ENCODE measurements at regions not wholly inside any gene's neighbourhood (a gene's known extent, or its start where the extent isn't known, plus 50 kb on each side); places are given as distances from the start of the nearest gene placed in this dataset.
A peak's percentile ranks its signal among the peaks of the same experiment; 100 is the strongest.

GRCh38 chr1:119308806-119309205, 59.8 kb upstream of the HAO2 start:
- Mint-ChIP-seq H3K9me3 (no peaks in the 10 kb centered on the region), H3K27ac (no peak overlapping the region), H3K4me3 (no peak overlapping the region), H3K4me1 (no peaks in the 10 kb centered on the region), H3K27me3 (peaks cover 31% of the 10 kb centered on the region)
- ATAC-seq, result no peak
- no peak for DNase-seq

GRCh38 chr1:119310301-119310700, 58.3 kb upstream of the HAO2 start:
- Mint-ChIP-seq H3K27me3 (peaks cover 39% of the 10 kb centered on the region), H3K4me1 (no peaks in the 10 kb centered on the region), H3K27ac (no peak overlapping the region), H3K9me3 (no peaks in the 10 kb centered on the region), H3K4me3 (no peak overlapping the region)
- DNase-seq, result no peak
- ATAC-seq, result no peak

- H3K27ac Mint-ChIP-seq, result no peak overlapping the region
- H3K9me3 Mint-ChIP-seq, result no peaks in the 10 kb centered on the region
- H3K27me3 Mint-ChIP-seq, result peaks cover 39% of the 10 kb centered on the region
- ATAC-seq, result no peak
- DNase-seq, result no peak
- no peaks in the 10 kb centered on the region for H3K4me1 Mint-ChIP-seq
- no peak overlapping the region for H3K4me3 Mint-ChIP-seq
These were observed 56.1 kb upstream of the HAO2 start for GRCh38 chr1:119312500-119312899.

GRCh38 chr1:119314001-119314796, 54.4 kb upstream of the HAO2 start:
- Mint-ChIP-seq H3K4me3 (no peak overlapping the region), H3K9me3 (no peaks in the 10 kb centered on the region), H3K27ac (peak overlapping the region in 1 of 2 donors; percentile 2), H3K27me3 (peaks cover 27% of the 10 kb centered on the region), H3K4me1 (no peaks in the 10 kb centered on the region)
- no peak for ATAC-seq
- DNase-seq, result no peak

GRCh38 chr1:119316870-119317416, 51.6 kb upstream of the HAO2 start:
- Mint-ChIP-seq H3K4me1 (no peaks in the 10 kb centered on the region), H3K4me3 (no peak overlapping the region), H3K27ac (no peak overlapping the region), H3K9me3 (no peaks in the 10 kb centered on the region), H3K27me3 (peaks cover 14% of the 10 kb centered on the region)
- ATAC-seq (no peak), DNase-seq (no peak)

GRCh38 chr1:119318466-119319309, 49.9 kb upstream of the HAO2 start:
- H3K27me3 Mint-ChIP-seq, result peaks cover 9% of the 10 kb centered on the region
- no peak overlapping the region for H3K27ac Mint-ChIP-seq
- no peak overlapping the region for H3K4me3 Mint-ChIP-seq
- H3K9me3 Mint-ChIP-seq, result no peaks in the 10 kb centered on the region
- ATAC-seq, result peak; percentile 77
- peaks cover 6% of the 10 kb centered on the region for H3K4me1 Mint-ChIP-seq
- no peak for DNase-seq

Data from stimulated activated naive CD8-positive, alpha-beta T cell treated with anti-CD3 and anti-CD28 coated beads, Interleukin-15, amount 100 ng/mL, for 72 hours (primary cell).